ENCODE measurements at regions not wholly inside any gene's neighbourhood (a gene's known extent, or its start where the extent isn't known, plus 50 kb on each side); places are given as distances from the start of the nearest gene placed in this dataset.

- no peak overlapping the region for H3K27ac ChIP-seq (ENCODE audit: insufficient read length, low read depth, low read length)
- H2BK15ac ChIP-seq (ENCODE audit: low read depth, low read length): no peak overlapping the region
- no peak overlapping the region for H3T11ph ChIP-seq (ENCODE audit: low read length)
- H3K18ac ChIP-seq (ENCODE audit: insufficient read length, low read depth, low read length): no peak overlapping the region
- Mint-ChIP-seq H3K9me3 (no peaks in the 10 kb centered on the region), H3K27ac (no peak overlapping the region), H3K4me1 (no peaks in the 10 kb centered on the region), H3K4me3 (no peak overlapping the region), H3K36me3 (ENCODE audit: insufficient read depth in 1 of 3, low read depth in 3 of 3) (no peaks in the 10 kb centered on the region; a peak in 1 of 7 replicates), H3K27me3 (ENCODE audit: low read depth) (no peaks in the 10 kb centered on the region)
- no peaks in the 10 kb centered on the region for H4K20me1 ChIP-seq (ENCODE audit: control insufficient read depth, insufficient read depth, insufficient read length)
- H3K9ac ChIP-seq (ENCODE audit: extremely low read depth, insufficient read length, low read length): no peak overlapping the region
- no peak overlapping the region for H2BK5ac ChIP-seq (ENCODE audit: insufficient read length, low read length)
- no peak overlapping the region for H3K4me2 ChIP-seq (ENCODE audit: insufficient read depth, insufficient read length, low read length)
- H3K23me2 ChIP-seq (ENCODE audit: insufficient read length, low read depth, low read length, poor library complexity, severe bottlenecking): no peaks in the 10 kb centered on the region
- H3K9me3 ChIP-seq (ENCODE audit: control insufficient read depth, low read depth, low read length): no peaks in the 10 kb centered on the region
- no peak overlapping the region for H3K23ac ChIP-seq (ENCODE audit: insufficient read length, low read depth, low read length)
- H2BK120ac ChIP-seq (ENCODE audit: low read depth, low read length, poor library complexity, severe bottlenecking): no peak overlapping the region
- H4K91ac ChIP-seq (ENCODE audit: insufficient read length, low read depth, low read length): no peak overlapping the region
- no peaks in the 10 kb centered on the region for H3K4me1 ChIP-seq (ENCODE audit: insufficient read depth, low read length)
- no peak overlapping the region for H2AK5ac ChIP-seq (ENCODE audit: insufficient read length, low read length)
- H3K27me3 ChIP-seq (ENCODE audit: insufficient read depth, low read length): no peaks in the 10 kb centered on the region
- no peak overlapping the region for H2AFZ ChIP-seq (ENCODE audit: low read length)
- H3K4ac ChIP-seq (ENCODE audit: low read depth, low read length): no peak overlapping the region
- no peak for TF ChIP-seq CTCF (conservative IDR thresholded peaks at IDR 0.05)
- no peak overlapping the region for H2BK12ac ChIP-seq (ENCODE audit: insufficient read length, low read depth, low read length)
- no peak overlapping the region for H2BK20ac ChIP-seq (ENCODE audit: low read depth, low read length, poor library complexity, severe bottlenecking)
- no peak for DNase-seq
- no peak overlapping the region for H4K8ac ChIP-seq (replicated peaks; ENCODE audit: insufficient read length, low read depth, low read length)
- H3K79me2 ChIP-seq (ENCODE audit: insufficient read depth, low read length): no peaks in the 10 kb centered on the region
- no peaks in the 10 kb centered on the region for H3K79me1 ChIP-seq (ENCODE audit: insufficient read depth, low read depth, low read length, poor library complexity, severe bottlenecking)
- no peak overlapping the region for H3K14ac ChIP-seq (ENCODE audit: insufficient read depth, low read length)
- no peak overlapping the region for H3K56ac ChIP-seq (ENCODE audit: insufficient read length, low read depth, low read length)
- H4K5ac ChIP-seq (ENCODE audit: insufficient read length, low read depth, low read length): no peak overlapping the region
These were observed 625.5 kb upstream of the TENM4 start for GRCh38 chr11:80066291-80066690.

Data from H9 (cell line).